ENCODE measurements at regions not wholly inside any gene's neighbourhood (a gene's known extent, or its start where the extent isn't known, plus 50 kb on each side); places are given as distances from the start of the nearest gene placed in this dataset.

- TF ChIP-seq CTCF (IDR thresholded peaks at IDR 0.05; ENCODE audit: low read length) (no peak), EZH2 (optimal IDR thresholded peaks at IDR 0.05; ENCODE audit: low read depth, low read length) (no peak)
These were observed 149.9 kb upstream of the ZNF648 start for GRCh38 chr1:182211386-182211785.

All from MM.1S (cell line).